HTR-8/SVneo (cell line): ENCODE measurements at regions not wholly inside any gene's neighbourhood (a gene's known extent, or its start where the extent isn't known, plus 50 kb on each side); places are given as distances from the start of the nearest gene placed in this dataset.

Source experiments
- DNase-seq: peaks from one replicate; pipeline ENCODE4 v3.0.0; 2011; ENCODE audit warnings: low spot score, mixed read lengths; ENCODE audit not compliant: insufficient read length
- FAIRE-seq: peaks from 2 replicates; lab custom pipeline; 2011; peaks lifted over from hg19 to GRCh38; lab: Jason Lieb, UNC

GRCh38 chr14:87575378-87575777 is 417.6 kb downstream of the GALC start:
- FAIRE-seq (no peak), DNase-seq (no peak)

GRCh38 chr14:87573591-87573990 is 419.4 kb downstream of the GALC start:
- FAIRE-seq (no peak), DNase-seq (no peak)

GRCh38 chr14:87567618-87568295 is 425.2 kb downstream of the GALC start:
- FAIRE-seq = no peak
- no peak for DNase-seq

GRCh38 chr14:87566991-87567390 is 426.0 kb downstream of the GALC start:
- FAIRE-seq (no peak), DNase-seq (no peak)

- no peak for DNase-seq
- no peak for FAIRE-seq
Measured at GRCh38 chr14:87547536-87547935, 445.4 kb downstream of the GALC start.

GRCh38 chr14:87542288-87542687 is 450.7 kb downstream of the GALC start:
- FAIRE-seq (no peak), DNase-seq (no peak)

GRCh38 chr14:87540339-87540738 is 452.6 kb downstream of the GALC start:
- DNase-seq (no peak), FAIRE-seq (no peak)

GRCh38 chr14:87529081-87529480 is 463.9 kb downstream of the GALC start:
- DNase-seq (no peak), FAIRE-seq (no peak)

- no peak for FAIRE-seq
- DNase-seq = no peak
Measured at GRCh38 chr14:87526731-87527130, 466.3 kb downstream of the GALC start.

GRCh38 chr14:87524011-87524410 is 469.0 kb downstream of the GALC start:
- no peak for FAIRE-seq
- DNase-seq = no peak

- FAIRE-seq = no peak
Measured at GRCh38 chr14:87522575-87522974, 470.4 kb downstream of the GALC start.

GRCh38 chr14:87508333-87508732 is 484.6 kb downstream of the GALC start:
- FAIRE-seq (no peak), DNase-seq (no peak)

More at GRCh38 chr14:87522575-87522974, 470.4 kb downstream of the GALC start:
- DNase-seq = no peak

- FAIRE-seq = no peak
- DNase-seq = no peak
Measured at GRCh38 chr14:87503711-87504110, 489.3 kb downstream of the GALC start.

GRCh38 chr14:87497301-87497700 is 495.7 kb downstream of the GALC start:
- FAIRE-seq (no peak), DNase-seq (no peak)

- DNase-seq (no peak), FAIRE-seq (no peak)
Measured at GRCh38 chr14:87494010-87494409, 499.0 kb downstream of the GALC start.

- no peak for DNase-seq
- FAIRE-seq = no peak
Measured at GRCh38 chr14:87492561-87492960, 500.4 kb downstream of the GALC start.

GRCh38 chr14:87491816-87492215 is 501.2 kb downstream of the GALC start:
- FAIRE-seq (no peak), DNase-seq (no peak)

- no peak for DNase-seq
- FAIRE-seq = no peak
Measured at GRCh38 chr14:87489196-87489819, 503.7 kb downstream of the GALC start.

GRCh38 chr14:87483271-87484260 is 509.4 kb downstream of the GALC start:
- DNase-seq (no peak), FAIRE-seq (no peak)

- FAIRE-seq (no peak), DNase-seq (no peak)
Measured at GRCh38 chr14:87468531-87468930, 524.5 kb downstream of the GALC start.

- DNase-seq (no peak), FAIRE-seq (no peak)
Measured at GRCh38 chr14:87467578-87467977, 525.4 kb downstream of the GALC start.
